ENCODE measurements at regions not wholly inside any gene's neighbourhood (a gene's known extent, or its start where the extent isn't known, plus 50 kb on each side); places are given as distances from the start of the nearest gene placed in this dataset.

DNA sequence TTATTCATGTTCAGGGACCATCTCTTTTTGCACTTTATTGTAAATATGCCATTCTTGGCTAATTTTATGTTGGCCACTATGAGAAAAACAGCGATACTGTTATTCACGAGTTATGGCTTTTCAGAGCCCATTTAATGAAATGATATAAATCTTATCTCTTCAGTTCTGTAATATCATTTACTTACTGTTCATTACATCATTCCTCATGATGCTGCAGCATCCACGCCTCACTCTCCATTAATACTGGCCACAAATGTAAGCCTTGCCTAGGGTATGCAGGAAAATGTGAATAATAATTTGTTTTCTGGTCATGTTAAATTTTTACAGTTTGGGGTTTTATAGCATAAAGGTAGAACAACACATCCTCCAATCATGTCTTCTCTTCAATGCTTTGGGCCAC is 639.6 kb downstream of the SMARCA1 start:
- DNase-seq (ENCODE audit: low read depth, low spot score) (no peak), ATAC-seq (no peak), FAIRE-seq (no peak)
- Histone ChIP-seq H3K4me2 (ENCODE audit: control insufficient read depth, insufficient read depth) (no peak overlapping the region), H3K9me3 (replicated peaks; ENCODE audit: control insufficient read depth, insufficient read depth, low read length) (no peaks in the 10 kb centered on the region), H2AFZ (ENCODE audit: control insufficient read depth, low read depth, low read length) (no peak overlapping the region), H3K27ac (ENCODE audit: control insufficient read depth, insufficient read depth) (no peak overlapping the region), H3K79me2 (ENCODE audit: control insufficient read depth, insufficient read depth, low read length) (no peaks in the 10 kb centered on the region), H3K9ac (ENCODE audit: control insufficient read depth, insufficient read depth, low read length) (no peak overlapping the region), H3K36me3 (ENCODE audit: control insufficient read depth in 2 of 2, insufficient read depth in 2 of 2, low read length in 1 of 2) (no peaks in the 10 kb centered on the region), H4K20me1 (ENCODE audit: control insufficient read depth, insufficient read depth) (no peaks in the 10 kb centered on the region), H3K4me1 (ENCODE audit: control insufficient read depth, insufficient read depth, low read length) (no peaks in the 10 kb centered on the region), H3K4me3 (no peak overlapping the region), H3K27me3 (replicated peaks in 1 of 2; ENCODE audit: control insufficient read depth in 2 of 2, insufficient read depth in 2 of 2, low read length in 1 of 2) (no peaks in the 10 kb centered on the region)
- ChIA-PET POLR2A (no interaction called here), RAD21 (ENCODE audit: unreplicated experiment) (no interaction called here), CTCF (no interaction called here), SMC1A (ENCODE audit: uncharacterized antibody, unreplicated experiment) (no interaction called here)
- BruUV-seq (replicated peaks) = no TSS peak
- in situ Hi-C loops (cut with MboI) = no loop called here
- TF ChIP-seq SREBF2 (IDR thresholded peaks at IDR 0.05; ENCODE audit: low read length) (no peak), EED (IDR thresholded peaks at IDR 0.05; ENCODE audit: low read depth) (no peak), ZSCAN29 (IDR thresholded peaks at IDR 0.05) (no peak), TCF3 (IDR thresholded peaks at IDR 0.05; ENCODE audit: borderline replicate concordance, insufficient read depth, low read depth, low read length) (no peak), SUPT20H (IDR thresholded peaks at IDR 0.05; ENCODE audit: borderline replicate concordance, control insufficient read depth, low read depth, low read length) (no peak), MYB (IDR thresholded peaks at IDR 0.05; ENCODE audit: borderline replicate concordance, low read depth, low read length) (no peak), NFYA (IDR thresholded peaks at IDR 0.05; ENCODE audit: borderline replicate concordance, low read depth, low read length) (no peak), ZZZ3 (IDR thresholded peaks at IDR 0.05; ENCODE audit: control insufficient read depth, insufficient read length, low read depth) (no peak), RFX5 (IDR thresholded peaks at IDR 0.05; ENCODE audit: low read depth, low read length) (no peak), IRF4 (IDR thresholded peaks at IDR 0.05; ENCODE audit: low read depth, low read length) (no peak), BRCA1 (IDR thresholded peaks at IDR 0.05; ENCODE audit: low read depth, low read length) (no peak), SREBF1 (IDR thresholded peaks at IDR 0.05; ENCODE audit: low read length) (no peak), NFXL1 (IDR thresholded peaks at IDR 0.05; ENCODE audit: borderline replicate concordance) (no peak), MTA2 (IDR thresholded peaks at IDR 0.05; ENCODE audit: low read depth) (no peak), HDAC6 (IDR thresholded peaks at IDR 0.05; ENCODE audit: unreplicated experiment) (no peak), CBFB (IDR thresholded peaks at IDR 0.05; ENCODE audit: low read depth) (no peak), RUNX3 (IDR thresholded peaks at IDR 0.05; ENCODE audit: low read length) (no peak)
- TF ChIP-seq, protein P1, sequence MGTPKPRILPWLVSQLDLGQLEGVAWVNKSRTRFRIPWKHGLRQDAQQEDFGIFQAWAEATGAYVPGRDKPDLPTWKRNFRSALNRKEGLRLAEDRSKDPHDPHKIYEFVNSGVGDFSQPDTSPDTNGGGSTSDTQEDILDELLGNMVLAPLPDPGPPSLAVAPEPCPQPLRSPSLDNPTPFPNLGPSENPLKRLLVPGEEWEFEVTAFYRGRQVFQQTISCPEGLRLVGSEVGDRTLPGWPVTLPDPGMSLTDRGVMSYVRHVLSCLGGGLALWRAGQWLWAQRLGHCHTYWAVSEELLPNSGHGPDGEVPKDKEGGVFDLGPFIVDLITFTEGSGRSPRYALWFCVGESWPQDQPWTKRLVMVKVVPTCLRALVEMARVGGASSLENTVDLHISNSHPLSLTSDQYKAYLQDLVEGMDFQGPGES (IDR thresholded peaks at IDR 0.05) = no peak
- TF ChIP-seq, protein P2, sequence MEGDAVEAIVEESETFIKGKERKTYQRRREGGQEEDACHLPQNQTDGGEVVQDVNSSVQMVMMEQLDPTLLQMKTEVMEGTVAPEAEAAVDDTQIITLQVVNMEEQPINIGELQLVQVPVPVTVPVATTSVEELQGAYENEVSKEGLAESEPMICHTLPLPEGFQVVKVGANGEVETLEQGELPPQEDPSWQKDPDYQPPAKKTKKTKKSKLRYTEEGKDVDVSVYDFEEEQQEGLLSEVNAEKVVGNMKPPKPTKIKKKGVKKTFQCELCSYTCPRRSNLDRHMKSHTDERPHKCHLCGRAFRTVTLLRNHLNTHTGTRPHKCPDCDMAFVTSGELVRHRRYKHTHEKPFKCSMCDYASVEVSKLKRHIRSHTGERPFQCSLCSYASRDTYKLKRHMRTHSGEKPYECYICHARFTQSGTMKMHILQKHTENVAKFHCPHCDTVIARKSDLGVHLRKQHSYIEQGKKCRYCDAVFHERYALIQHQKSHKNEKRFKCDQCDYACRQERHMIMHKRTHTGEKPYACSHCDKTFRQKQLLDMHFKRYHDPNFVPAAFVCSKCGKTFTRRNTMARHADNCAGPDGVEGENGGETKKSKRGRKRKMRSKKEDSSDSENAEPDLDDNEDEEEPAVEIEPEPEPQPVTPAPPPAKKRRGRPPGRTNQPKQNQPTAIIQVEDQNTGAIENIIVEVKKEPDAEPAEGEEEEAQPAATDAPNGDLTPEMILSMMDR (IDR thresholded peaks at IDR 0.05 in 2 of 3, conservative IDR thresholded peaks at IDR 0.05 in 1 of 3; ENCODE audit: control insufficient read depth in 2 of 3, extremely low read depth in 1 of 3, insufficient read depth in 1 of 3, low read depth in 3 of 3, low read length in 3 of 3) = no peak
- 25% methylated on average over 3 of the region's 3 CpGs for WGBS (ENCODE audit: insufficient coverage, insufficient replicate concordance, low lambda C conversion rate, missing lambda C conversion rate)
- intact Hi-C loops (cut with micrococcal nuclease; ENCODE audit: unreplicated experiment) = no loop called here
